ENCODE measurements at regions not wholly inside any gene's neighbourhood (a gene's known extent, or its start where the extent isn't known, plus 50 kb on each side); places are given as distances from the start of the nearest gene placed in this dataset.

DNA sequence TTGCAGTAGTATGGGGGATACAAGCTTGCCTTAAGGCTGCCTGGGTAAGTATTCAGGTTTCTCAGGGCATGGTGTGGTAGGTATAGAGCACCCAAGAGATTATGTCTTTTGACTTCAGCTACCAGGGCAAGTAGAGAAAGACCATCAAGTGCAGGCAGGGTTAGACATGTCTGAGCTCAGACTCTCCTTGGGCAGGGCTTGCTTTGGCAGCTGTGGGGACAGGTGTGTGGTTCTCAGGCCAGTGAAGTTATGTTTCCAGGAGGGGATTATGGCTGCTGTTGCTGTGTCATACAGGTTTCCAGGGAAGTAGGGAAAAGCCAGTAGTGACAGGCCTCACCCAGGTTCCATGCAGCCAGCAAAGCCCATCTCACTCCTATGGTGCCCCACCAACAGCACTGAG, 1040.4 kb downstream of the FLRT2 start:
- DNase-seq (ENCODE audit: low read depth in 1 of 2, low spot score in 1 of 2): no peak

GRCh38 chr14:86543521-86543920, 1013.6 kb downstream of the FLRT2 start:
- DNase-seq (ENCODE audit: low read depth in 1 of 2, low spot score in 1 of 2): no peak

DNA sequence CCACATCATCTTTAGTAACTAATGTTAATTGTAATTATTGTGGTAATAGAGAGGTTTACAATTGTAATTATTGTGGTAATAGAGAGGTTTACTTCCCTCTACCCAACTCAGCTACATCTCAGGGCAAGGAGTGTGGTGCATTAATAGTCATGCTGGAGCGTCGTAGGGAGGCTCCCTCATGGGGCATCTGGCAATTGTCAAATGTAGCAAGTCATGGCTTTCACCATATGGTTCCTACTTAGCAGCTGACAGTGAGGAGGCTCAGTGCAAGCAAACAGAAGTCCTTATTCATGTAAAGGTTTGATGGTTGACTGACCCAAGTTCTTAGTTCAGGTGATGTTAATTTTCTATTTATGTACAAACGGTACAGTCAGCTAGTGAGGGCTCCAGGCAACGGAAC, 1012.0 kb downstream of the FLRT2 start:
- no peak for DNase-seq (ENCODE audit: low read depth in 1 of 2, low spot score in 1 of 2)

- no peak for DNase-seq (ENCODE audit: low read depth in 1 of 2, low spot score in 1 of 2)
These were observed 1010.8 kb downstream of the FLRT2 start for GRCh38 chr14:86540636-86541247.

GRCh38 chr14:86539361-86540070, 1009.6 kb downstream of the FLRT2 start:
- no peak for DNase-seq (ENCODE audit: low read depth in 1 of 2, low spot score in 1 of 2)

DNA sequence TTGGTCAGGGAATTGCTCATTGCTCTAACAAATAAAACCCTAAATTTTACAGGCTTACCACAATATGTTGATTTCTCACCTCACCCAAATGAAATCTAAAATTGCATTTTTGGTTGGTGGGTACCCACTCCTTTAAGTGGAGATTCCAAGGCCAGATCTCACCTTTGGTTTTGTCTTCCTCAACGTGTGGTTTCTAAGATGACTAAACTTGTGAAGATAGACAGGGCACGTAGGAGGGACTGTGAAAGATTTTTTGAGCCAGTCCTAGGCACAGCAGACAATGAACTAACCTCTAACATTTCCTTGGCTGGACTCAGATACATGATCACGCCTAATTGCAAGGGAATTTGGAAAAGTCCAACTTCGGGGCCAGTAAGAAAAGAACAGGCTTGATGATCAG, 1003.9 kb downstream of the FLRT2 start:
- DNase-seq (ENCODE audit: low read depth in 1 of 2, low spot score in 1 of 2): no peak

- DNase-seq (ENCODE audit: low read depth in 1 of 2, low spot score in 1 of 2): no peak
These were observed 1002.3 kb downstream of the FLRT2 start for GRCh38 chr14:86532219-86532618.

DNA sequence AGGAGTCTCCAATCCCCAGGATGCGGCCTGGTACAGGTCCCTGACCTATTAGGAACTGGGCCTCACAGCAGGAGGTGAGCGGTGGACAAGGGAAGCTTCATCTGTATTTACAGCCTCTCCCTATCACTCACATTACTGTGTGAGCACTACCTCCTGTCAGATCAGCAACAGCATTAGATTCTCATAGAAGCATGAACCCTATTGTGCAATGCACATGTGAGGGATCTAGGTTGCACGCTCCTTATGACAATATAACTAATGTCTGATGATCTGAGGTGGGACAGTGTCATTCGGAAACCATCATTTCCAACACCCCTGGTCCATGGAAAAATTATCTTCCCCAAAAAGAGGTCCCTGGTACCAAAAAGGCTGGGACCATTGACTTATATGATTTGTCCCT, 1000.5 kb downstream of the FLRT2 start:
- DNase-seq (ENCODE audit: low read depth in 1 of 2, low spot score in 1 of 2): no peak

DNA sequence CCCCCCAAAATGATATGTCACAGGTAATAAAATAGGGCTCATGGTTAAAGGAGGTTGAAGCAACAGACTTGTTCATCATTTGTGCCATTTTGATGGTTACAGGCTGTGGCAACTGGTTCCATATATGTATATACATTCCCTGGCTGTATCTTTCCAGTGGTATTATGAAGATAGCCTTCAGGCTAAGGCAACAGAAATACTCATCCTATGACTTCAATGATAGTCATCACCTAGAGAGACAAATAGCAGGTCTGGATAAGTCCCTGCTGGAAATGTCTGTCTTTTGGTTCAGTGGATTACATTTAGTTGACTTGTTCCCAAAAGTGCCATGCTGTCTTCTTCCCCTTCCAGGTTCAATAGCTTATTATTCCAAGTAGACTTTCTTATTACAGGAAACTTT, 997.4 kb downstream of the FLRT2 start:
- DNase-seq (ENCODE audit: low read depth in 1 of 2, low spot score in 1 of 2): no peak

GRCh38 chr14:86525673-86526072, 995.7 kb downstream of the FLRT2 start:
- DNase-seq (ENCODE audit: low read depth in 1 of 2, low spot score in 1 of 2): no peak

DNA sequence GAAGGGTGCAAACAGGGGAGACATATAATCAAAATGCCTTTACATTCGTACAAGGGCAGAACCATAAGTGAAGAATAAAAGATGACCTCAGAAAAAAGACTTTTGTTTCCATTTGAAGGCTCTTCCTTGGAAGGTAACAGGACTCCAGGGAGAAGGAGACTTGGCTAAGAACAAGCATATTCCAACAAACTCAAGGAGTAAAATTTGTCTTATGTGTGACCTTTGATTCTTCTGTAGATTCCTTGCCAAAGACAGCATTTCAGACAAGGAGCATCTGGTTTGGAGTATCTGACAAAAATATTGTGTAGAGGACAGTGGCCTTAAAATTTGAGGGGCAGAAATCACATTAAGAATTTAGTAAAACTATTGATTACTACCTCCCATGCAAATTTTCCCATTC, 991.9 kb downstream of the FLRT2 start:
- no peak for DNase-seq (ENCODE audit: low read depth in 1 of 2, low spot score in 1 of 2)

DNA sequence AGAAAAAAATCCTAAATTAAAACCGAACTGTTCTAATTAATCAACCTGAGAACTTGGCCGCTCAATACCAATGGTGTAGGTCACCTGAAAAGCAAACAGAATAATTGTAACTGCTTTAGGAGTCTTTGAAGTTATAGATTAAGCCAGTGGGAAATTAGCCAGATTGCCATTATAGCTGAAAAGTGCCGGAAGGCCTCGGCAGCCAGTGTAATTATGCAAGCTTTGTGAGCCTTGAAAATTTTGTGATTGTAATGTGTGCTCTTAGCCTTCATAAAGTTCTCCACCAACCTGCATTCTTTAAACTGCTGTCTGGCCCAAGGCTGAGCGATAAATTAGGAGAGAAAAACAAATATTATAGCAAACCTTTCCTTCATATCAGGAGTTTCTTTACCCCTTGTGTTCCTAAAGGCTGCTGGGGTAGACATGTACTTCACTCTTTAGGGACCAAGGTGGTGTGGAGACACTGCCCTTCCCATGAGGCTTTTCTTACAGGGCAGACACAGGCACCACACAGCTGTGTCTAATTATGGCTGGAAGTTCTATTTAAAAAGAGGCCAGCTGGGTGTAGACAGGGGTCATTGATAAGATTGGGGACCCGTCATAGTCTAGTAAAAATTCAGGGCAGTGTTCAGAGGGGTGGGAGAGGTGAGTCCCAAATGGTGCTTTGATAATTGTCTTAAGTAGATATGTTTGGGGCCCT, 991.2 kb downstream of the FLRT2 start:
- no peak for DNase-seq (ENCODE audit: low read depth in 1 of 2, low spot score in 1 of 2)

GRCh38 chr14:86518298-86518697, 988.4 kb downstream of the FLRT2 start:
- no peak for DNase-seq (ENCODE audit: low read depth in 1 of 2, low spot score in 1 of 2)

DNA sequence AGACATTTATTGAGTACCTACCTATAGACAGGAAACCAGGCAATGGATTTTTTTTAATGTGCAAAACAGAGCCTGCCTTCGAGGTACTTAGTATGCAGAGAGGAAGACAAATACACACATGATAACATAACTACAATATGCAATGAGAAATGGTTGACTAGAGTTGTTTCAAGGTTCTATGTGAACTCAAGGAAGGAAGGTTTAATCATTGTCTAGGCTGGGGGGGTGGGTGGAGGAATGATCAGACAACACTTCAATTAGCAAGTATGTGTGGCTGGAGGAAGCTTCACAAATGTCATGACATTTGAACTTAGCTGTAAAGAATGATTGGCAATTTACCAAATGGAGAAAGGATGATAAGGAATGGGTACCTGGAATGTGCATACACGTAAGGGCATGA, 985.3 kb downstream of the FLRT2 start:
- DNase-seq (ENCODE audit: low read depth in 1 of 2, low spot score in 1 of 2): no peak

- no peak for DNase-seq (ENCODE audit: low read depth in 1 of 2, low spot score in 1 of 2)
These were observed 983.6 kb downstream of the FLRT2 start for GRCh38 chr14:86513564-86513963.

DNA sequence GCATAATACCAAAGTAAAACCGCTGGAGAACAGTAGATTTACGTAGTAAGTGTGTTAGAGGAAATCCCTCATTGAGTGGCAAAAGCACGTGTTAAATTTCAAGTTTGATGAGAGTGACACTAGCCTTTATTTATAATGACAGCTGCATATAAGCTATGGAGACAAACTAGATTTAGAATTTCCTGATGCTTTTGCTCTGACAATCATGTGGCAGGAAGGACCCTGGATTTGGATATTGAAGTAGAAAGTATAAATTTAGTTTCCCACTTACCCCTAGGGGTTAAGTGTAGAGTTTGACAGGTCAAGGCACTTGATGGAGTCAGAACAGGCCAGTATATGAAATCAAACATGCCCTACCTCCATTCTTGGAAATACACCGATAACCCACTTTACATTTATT, 983.1 kb downstream of the FLRT2 start:
- DNase-seq (ENCODE audit: low read depth in 1 of 2, low spot score in 1 of 2): no peak

GRCh38 chr14:86510491-86510890, 980.5 kb downstream of the FLRT2 start:
- no peak for DNase-seq (ENCODE audit: low read depth in 1 of 2, low spot score in 1 of 2)

- no peak for DNase-seq (ENCODE audit: low read depth in 1 of 2, low spot score in 1 of 2)
These were observed 975.9 kb downstream of the FLRT2 start for GRCh38 chr14:86505808-86506207.

DNA sequence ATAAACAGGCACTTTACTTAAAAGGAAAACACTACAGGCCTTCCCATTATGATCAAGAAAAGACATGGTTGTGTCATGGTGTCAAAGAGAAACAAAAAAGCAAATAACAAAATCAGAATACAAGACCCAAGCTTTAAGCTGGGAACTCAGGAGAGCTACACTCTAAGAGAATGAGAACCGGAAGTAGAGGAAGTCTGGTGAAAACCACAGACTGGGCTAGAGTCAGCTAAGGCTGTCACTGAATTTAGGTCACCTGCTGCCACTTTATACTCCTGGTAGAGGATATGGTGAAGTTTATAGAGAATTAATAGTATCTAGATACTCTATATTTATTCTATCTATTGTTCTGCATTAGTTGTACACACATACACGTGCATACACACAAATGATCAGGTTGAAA, 971.7 kb downstream of the FLRT2 start:
- no peak for DNase-seq (ENCODE audit: low read depth in 1 of 2, low spot score in 1 of 2)

- DNase-seq (ENCODE audit: low read depth in 1 of 2, low spot score in 1 of 2): no peak
These were observed 961.8 kb downstream of the FLRT2 start for GRCh38 chr14:86491743-86492142.

DNA sequence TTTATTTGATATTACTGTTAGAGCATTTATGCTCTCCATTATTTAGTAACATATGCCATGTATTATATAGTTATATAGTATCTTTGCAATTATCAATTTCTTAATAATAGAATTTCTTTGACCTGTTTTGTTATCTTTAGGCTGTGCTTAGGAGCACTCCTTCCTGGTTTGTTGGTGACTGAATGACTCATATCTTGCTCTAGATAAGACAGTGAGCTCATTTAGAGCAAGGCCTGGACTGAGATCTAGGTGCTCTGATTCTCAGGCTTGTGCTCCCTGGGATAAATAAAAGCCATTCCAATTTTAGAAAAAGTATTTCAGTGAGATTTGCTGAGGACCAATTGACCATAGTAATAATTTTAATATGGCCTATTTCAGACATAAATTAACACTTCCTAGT, 951.2 kb downstream of the FLRT2 start:
- DNase-seq (ENCODE audit: low read depth in 1 of 2, low spot score in 1 of 2): no peak

DNA sequence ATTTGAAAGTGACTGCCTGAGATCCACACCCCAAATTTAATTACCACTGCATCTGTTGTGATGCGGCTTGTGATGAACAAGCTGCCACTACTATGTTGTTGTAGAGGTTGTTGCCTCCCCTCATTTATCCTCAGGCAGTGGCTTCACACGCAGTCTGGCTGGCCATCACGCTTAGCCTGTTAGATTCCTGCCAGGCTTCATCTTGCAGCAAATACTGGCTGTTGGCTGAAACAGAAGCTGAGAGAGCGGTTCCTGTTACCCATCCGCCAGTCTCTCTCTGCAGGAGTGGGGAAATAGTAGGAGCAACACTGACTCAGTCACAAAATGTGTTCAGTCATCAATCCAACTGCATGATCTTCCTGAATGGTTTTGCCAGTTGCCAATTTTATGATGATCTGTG, 934.4 kb downstream of the FLRT2 start:
- no peak for DNase-seq (ENCODE audit: low read depth in 1 of 2, low spot score in 1 of 2)

Measured in stimulated activated CD4-positive, alpha-beta T cell treated with anti-CD3 and anti-CD28 coated beads, Interleukin-15, amount 100 ng/mL, for 1 hour (primary cell).